ENCODE measurements at regions not wholly inside any gene's neighbourhood (a gene's known extent, or its start where the extent isn't known, plus 50 kb on each side); places are given as distances from the start of the nearest gene placed in this dataset.

- TF ChIP-seq CTCF (IDR thresholded peaks at IDR 0.05) (no peak), POLR2A (IDR thresholded peaks at IDR 0.05) (no peak)
Measured at GRCh38 chr1:80293818-80294217, 1287.3 kb upstream of the ADGRL4 start.
